ENCODE measurements at regions not wholly inside any gene's neighbourhood (a gene's known extent, or its start where the extent isn't known, plus 50 kb on each side); places are given as distances from the start of the nearest gene placed in this dataset.

GRCh38 chrX:149272690-149273463 is 232.2 kb downstream of the IDS start:
- Histone ChIP-seq H3K9me3 (ENCODE audit: control insufficient read depth in 2 of 3, insufficient read depth in 1 of 3, low read length in 3 of 3) (no peaks in the 10 kb centered on the region), H3K36me3 (ENCODE audit: control insufficient read depth in 2 of 3, insufficient read depth in 3 of 3, low read length in 3 of 3) (no peaks in the 10 kb centered on the region), H3K4me1 (ENCODE audit: control insufficient read depth in 2 of 3, insufficient read depth in 2 of 3, low read depth in 1 of 3, low read length in 3 of 3) (no peaks in the 10 kb centered on the region)

GRCh38 chrX:149267878-149268813 is 237.0 kb downstream of the IDS start:
- no peaks in the 10 kb centered on the region for H3K4me1 ChIP-seq (ENCODE audit: control insufficient read depth in 2 of 3, insufficient read depth in 2 of 3, low read depth in 1 of 3, low read length in 3 of 3)
- no peaks in the 10 kb centered on the region for H3K36me3 ChIP-seq (ENCODE audit: control insufficient read depth in 2 of 3, insufficient read depth in 3 of 3, low read length in 3 of 3)
- DNase-seq, result no peak
- H3K9me3 ChIP-seq (ENCODE audit: control insufficient read depth in 2 of 3, insufficient read depth in 1 of 3, low read length in 3 of 3), result no peaks in the 10 kb centered on the region
- no peak for TF ChIP-seq CTCF (IDR thresholded peaks at IDR 0.05; ENCODE audit: borderline replicate concordance, extremely low read depth, insufficient read depth)
- no peak overlapping the region for H3K9ac ChIP-seq (ENCODE audit: low read length in 3 of 3)
- H3K4me3 ChIP-seq (ENCODE audit: low read length in 3 of 3), result no peak overlapping the region
- no peak overlapping the region for H3K27ac ChIP-seq (ENCODE audit: low read depth in 2 of 2, low read length in 2 of 2)
- no peaks in the 10 kb centered on the region for H3K27me3 ChIP-seq (ENCODE audit: control insufficient read depth, insufficient read depth, low read length)
- intact Hi-C loops (cut with DNase I), result no loop called here
- FAIRE-seq, result no peak

More at GRCh38 chrX:149272690-149273463, 232.2 kb downstream of the IDS start:
- Histone ChIP-seq H3K4me3 (ENCODE audit: low read length in 3 of 3) (no peak overlapping the region), H3K27ac (ENCODE audit: low read depth in 2 of 2, low read length in 2 of 2) (no peak overlapping the region), H3K9ac (ENCODE audit: low read length in 3 of 3) (no peak overlapping the region), H3K27me3 (ENCODE audit: control insufficient read depth, insufficient read depth, low read length) (no peaks in the 10 kb centered on the region)
- DNase-seq, result no peak
- FAIRE-seq, result no peak
- TF ChIP-seq CTCF (IDR thresholded peaks at IDR 0.05; ENCODE audit: borderline replicate concordance, extremely low read depth, insufficient read depth), result no peak
- intact Hi-C loops (cut with DNase I), result no loop called here

- H3K9ac ChIP-seq (ENCODE audit: low read length in 3 of 3), result no peak overlapping the region
- no peaks in the 10 kb centered on the region for H3K27me3 ChIP-seq (ENCODE audit: control insufficient read depth, insufficient read depth, low read length)
- no peak for TF ChIP-seq CTCF (IDR thresholded peaks at IDR 0.05; ENCODE audit: borderline replicate concordance, extremely low read depth, insufficient read depth)
- no peaks in the 10 kb centered on the region for H3K9me3 ChIP-seq (ENCODE audit: control insufficient read depth in 2 of 3, insufficient read depth in 1 of 3, low read length in 3 of 3)
- H3K4me3 ChIP-seq (ENCODE audit: low read length in 3 of 3), result no peak overlapping the region
- FAIRE-seq (no peak), DNase-seq (no peak)
- no peaks in the 10 kb centered on the region for H3K36me3 ChIP-seq (ENCODE audit: control insufficient read depth in 2 of 3, insufficient read depth in 3 of 3, low read length in 3 of 3)
- intact Hi-C loops (cut with DNase I), result no loop called here
- no peak overlapping the region for H3K27ac ChIP-seq (ENCODE audit: low read depth in 2 of 2, low read length in 2 of 2)
- H3K4me1 ChIP-seq (ENCODE audit: control insufficient read depth in 2 of 3, insufficient read depth in 2 of 3, low read depth in 1 of 3, low read length in 3 of 3), result no peaks in the 10 kb centered on the region
Observed at GRCh38 chrX:149262086-149262485, 243.0 kb downstream of the IDS start.
